GM12878 (cell line): ENCODE measurements at regions not wholly inside any gene's neighbourhood (a gene's known extent, or its start where the extent isn't known, plus 50 kb on each side); places are given as distances from the start of the nearest gene placed in this dataset.

Experiments used
- ATAC-seq: fragments of 200-7000 bp; cut with Tn5 transposase; 3 replicates; pipeline ENCODE4 v1.9.1; 2020; ENCODE audit warnings: mild to moderate bottlenecking, moderate library complexity
- BruUV-seq: library from RNA; stranded (reverse); fragments of 400-500 nt; replicated peaks from 2 replicates; lab custom pipeline; 2021; lab: Mats Ljungman, UMichigan
- CTCF ChIA-PET: fragments of 300-600 bp; sonication (Branson Sonifier 250); formaldehyde crosslinking; extraction: SDS; loops from one replicate; lab custom pipeline; 2021; ENCODE audit warnings: inconsistent platforms; lab: Yijun Ruan, JAX
- POLR2A ChIA-PET: fragments of 350-600 bp; formaldehyde crosslinking; extraction: SDS; loops from one replicate; lab custom pipeline; 2021; ENCODE audit warnings: inconsistent platforms; lab: Charles Lee
- RAD21 ChIA-PET: fragments of 300-600 bp; sonication (Branson Sonifier 250); formaldehyde crosslinking; loops from one replicate; lab custom pipeline; 2023; ENCODE audit warnings: antibody characterized with exemption; ENCODE audit not compliant: unreplicated experiment; lab: Charles Lee
- SMC1A ChIA-PET: fragments of 300-600 bp; sonication (Branson Sonifier 250); formaldehyde crosslinking; loops from one replicate; lab custom pipeline; 2023; ENCODE audit not compliant: unreplicated experiment, uncharacterized antibody; lab: Charles Lee
- DNase-seq: peaks from one replicate; pipeline ENCODE4 v3.0.0-alpha.2; 2011; ENCODE audit warnings: low read depth, low spot score
- FAIRE-seq: peaks from 3 replicates; lab custom pipeline; 2011; peaks lifted over from hg19 to GRCh38; lab: Jason Lieb, UNC
- H2AFZ ChIP-seq: 2 replicates; pipeline ENCODE4 v1.6.0; 2011; ENCODE audit warnings: low read depth, low read length, control low read depth; ENCODE audit not compliant: control insufficient read depth
- H3K27ac ChIP-seq: 2 replicates; pipeline ENCODE4 v1.5.1; 2011; ENCODE audit warnings: control low read depth; ENCODE audit not compliant: control insufficient read depth, insufficient read depth
- H3K27me3 ChIP-seq, 2 experiments: replicated peaks in 1 of 2; 2 replicates each; pipeline versions ENCODE4 v1.6.0 to v1.6.1; 2011; ENCODE audit warnings: low read length in 1 of 2; ENCODE audit not compliant: control insufficient read depth in 2 of 2, insufficient read depth in 2 of 2
- H3K36me3 ChIP-seq, 2 experiments: 2 replicates each; pipeline ENCODE4 v1.5.1; 2011; ENCODE audit warnings: low read length in 1 of 2; ENCODE audit not compliant: control insufficient read depth in 2 of 2, insufficient read depth in 2 of 2
- H3K4me1 ChIP-seq: 2 replicates; pipeline ENCODE4 v1.6.1; 2011; ENCODE audit warnings: mild to moderate bottlenecking, low read length, moderate library complexity, mixed read lengths; ENCODE audit not compliant: control insufficient read depth, insufficient read depth
- H3K4me2 ChIP-seq: 2 replicates; pipeline ENCODE4 v1.6.0; 2011; ENCODE audit warnings: control low read depth; ENCODE audit not compliant: control insufficient read depth, insufficient read depth
- H3K4me3 ChIP-seq: fragments of 200-600 bp; sonication (generic); 2 replicates; pipeline ENCODE4 v1.5.1; 2016
- H3K79me2 ChIP-seq: 2 replicates; pipeline ENCODE4 v1.6.0; 2011; ENCODE audit warnings: low read length; ENCODE audit not compliant: control insufficient read depth, insufficient read depth
- H3K9ac ChIP-seq: 2 replicates; pipeline ENCODE4 v1.8.0; 2011; ENCODE audit warnings: low read length, control low read depth, mixed read lengths; ENCODE audit not compliant: control insufficient read depth, insufficient read depth
- H3K9me3 ChIP-seq: replicated peaks from 3 replicates; pipeline ENCODE4 v1.5.1; 2011; ENCODE audit warnings: mild to moderate bottlenecking, low read length; ENCODE audit not compliant: control insufficient read depth, insufficient read depth
- H4K20me1 ChIP-seq: 2 replicates; pipeline ENCODE4 v1.6.0; 2011; ENCODE audit not compliant: control insufficient read depth, insufficient read depth
- CBX5 ChIP-seq: sonication (generic); IDR thresholded peaks from 2 replicates; pipeline ENCODE4 v1.6.1; 2016; ENCODE audit warnings: low read depth, moderate library complexity, mild to moderate bottlenecking, inconsistent platforms
- IKZF2 ChIP-seq, 2 experiments: fragments of 450-650 bp; IDR thresholded peaks; 2 replicates each; pipeline ENCODE4 v1.6.1; 2017; ENCODE audit warnings: mild to moderate bottlenecking in 2 of 2, moderate library complexity in 2 of 2
- JUNB ChIP-seq: IDR thresholded peaks from 2 replicates; pipeline ENCODE4 v1.6.1; 2016; ENCODE audit warnings: antibody characterized with exemption, mild to moderate bottlenecking
- MEF2B ChIP-seq: fragments of 450-650 bp; IDR thresholded peaks from 2 replicates; pipeline ENCODE4 v1.6.1; 2018; ENCODE audit warnings: mild to moderate bottlenecking, moderate library complexity; ENCODE audit not compliant: partially characterized antibody, poor library complexity, severe bottlenecking
- MTA2 ChIP-seq: fragments of 450-650 bp; IDR thresholded peaks from 2 replicates; pipeline ENCODE4 v1.6.1; 2016; ENCODE audit warnings: low read depth, mild to moderate bottlenecking, moderate library complexity
- RAD21 ChIP-seq: IDR thresholded peaks from 2 replicates; pipeline ENCODE4 v1.6.1; 2011; ENCODE audit warnings: mild to moderate bottlenecking, low read depth, low read length, moderate library complexity; ENCODE audit not compliant: insufficient read depth
- REST ChIP-seq: IDR thresholded peaks from 2 replicates; pipeline ENCODE4 v1.6.1; 2012; ENCODE audit warnings: mild to moderate bottlenecking, low read depth, low read length
- SIN3A ChIP-seq: IDR thresholded peaks from 2 replicates; pipeline ENCODE4 v1.6.1; 2012; ENCODE audit warnings: low read depth, low read length, improper control_type of control experiment
- SPI1 ChIP-seq: IDR thresholded peaks from 2 replicates; pipeline ENCODE4 v1.6.1; 2011; ENCODE audit warnings: low read depth, mild to moderate bottlenecking, low read length, moderate library complexity, borderline replicate concordance; ENCODE audit not compliant: insufficient read depth
- WGBS: methylation state at CpG from one replicate; pipeline ENCODE4 v1.1.6; 2016; ENCODE audit warnings: low lambda C conversion rate; ENCODE audit not compliant: insufficient replicate concordance, insufficient coverage; ENCODE audit errors: missing lambda C conversion rate; 5-methylcytosine and 5-hydroxymethylcytosine counted together
- in situ Hi-C: fragments of 300-500 bp; cut with MboI; formaldehyde crosslinking; loops from 9 replicates; pipeline ENCODE4 v1.14.3; 2018; ENCODE audit warnings: mixed read lengths
- intact Hi-C: fragments of 100-400 bp; cut with micrococcal nuclease; formaldehyde crosslinking; loops from one replicate; pipeline ENCODE4 v1.14.2; 2022; ENCODE audit not compliant: unreplicated experiment
- TF ChIP-seq, protein P1 (sequence below): fragments of 450-650 bp; IDR thresholded peaks from 2 replicates; pipeline ENCODE4 v1.6.1; 2017; ENCODE audit warnings: mild to moderate bottlenecking

DNA sequence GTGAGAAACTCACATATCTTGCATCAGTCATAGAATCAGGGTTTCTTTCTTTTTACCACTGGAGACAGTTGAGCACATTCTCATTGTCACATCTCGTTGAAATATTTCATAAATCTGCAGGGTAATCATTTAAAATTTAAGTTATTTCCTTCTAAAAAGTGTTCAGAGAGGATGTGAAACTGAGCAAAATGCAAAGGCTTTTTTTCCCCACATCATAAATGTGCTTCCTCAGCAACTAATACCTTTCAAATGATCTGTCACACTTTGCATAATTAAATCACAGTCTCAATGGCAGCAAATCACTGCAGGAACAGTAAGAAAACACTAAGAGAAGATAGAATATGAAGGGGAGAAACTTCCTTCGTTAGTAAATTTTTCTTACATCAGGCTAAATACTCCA is 187.5 kb downstream of the EVX1 start:
- TF ChIP-seq REST = no peak
- TF ChIP-seq MEF2B = no peak
- no peak for TF ChIP-seq JUNB
- no peak for TF ChIP-seq RAD21
- no peak for TF ChIP-seq IKZF2 (IDR thresholded peaks at IDR 0.05)
- TF ChIP-seq, protein P1, sequence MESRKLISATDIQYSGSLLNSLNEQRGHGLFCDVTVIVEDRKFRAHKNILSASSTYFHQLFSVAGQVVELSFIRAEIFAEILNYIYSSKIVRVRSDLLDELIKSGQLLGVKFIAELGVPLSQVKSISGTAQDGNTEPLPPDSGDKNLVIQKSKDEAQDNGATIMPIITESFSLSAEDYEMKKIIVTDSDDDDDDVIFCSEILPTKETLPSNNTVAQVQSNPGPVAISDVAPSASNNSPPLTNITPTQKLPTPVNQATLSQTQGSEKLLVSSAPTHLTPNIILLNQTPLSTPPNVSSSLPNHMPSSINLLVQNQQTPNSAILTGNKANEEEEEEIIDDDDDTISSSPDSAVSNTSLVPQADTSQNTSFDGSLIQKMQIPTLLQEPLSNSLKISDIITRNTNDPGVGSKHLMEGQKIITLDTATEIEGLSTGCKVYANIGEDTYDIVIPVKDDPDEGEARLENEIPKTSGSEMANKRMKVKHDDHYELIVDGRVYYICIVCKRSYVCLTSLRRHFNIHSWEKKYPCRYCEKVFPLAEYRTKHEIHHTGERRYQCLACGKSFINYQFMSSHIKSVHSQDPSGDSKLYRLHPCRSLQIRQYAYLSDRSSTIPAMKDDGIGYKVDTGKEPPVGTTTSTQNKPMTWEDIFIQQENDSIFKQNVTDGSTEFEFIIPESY = no peak
- no peak for TF ChIP-seq SPI1
- no peak for TF ChIP-seq SIN3A
- no peak for TF ChIP-seq MTA2
- no peak for TF ChIP-seq CBX5
- RAD21 ChIA-PET = no interaction called here
- H3K79me2 ChIP-seq = no peaks in the 10 kb centered on the region
- H3K36me3 ChIP-seq = no peaks in the 10 kb centered on the region
- H3K4me1 ChIP-seq = no peaks in the 10 kb centered on the region
- BruUV-seq = no TSS peak
- no peak overlapping the region for H3K4me3 ChIP-seq
- H3K4me2 ChIP-seq = no peak overlapping the region
- H4K20me1 ChIP-seq = no peaks in the 10 kb centered on the region
- H3K27me3 ChIP-seq = no peaks in the 10 kb centered on the region; a peak in 1 of 4 replicates
- in situ Hi-C loops (no loop called here), intact Hi-C loops (no loop called here)
- no peak for ATAC-seq
- no peak for DNase-seq
- POLR2A ChIA-PET = no interaction called here
- no peak overlapping the region for H2AFZ ChIP-seq
- SMC1A ChIA-PET = interaction anchor here (1.3 kb wide), 1 partner anchor 8 kb away, joined by 3 read pairs; no protein-coding TSS in a partner anchor
- FAIRE-seq = no peak
- CTCF ChIA-PET = no interaction called here
- no peak overlapping the region for H3K9ac ChIP-seq
- H3K27ac ChIP-seq = no peak overlapping the region
- 0% methylated on average over 2 of the region's 2 CpGs for WGBS
- no peaks in the 10 kb centered on the region for H3K9me3 ChIP-seq
